ENCODE measurements at regions not wholly inside any gene's neighbourhood (a gene's known extent, or its start where the extent isn't known, plus 50 kb on each side); places are given as distances from the start of the nearest gene placed in this dataset.

DNA sequence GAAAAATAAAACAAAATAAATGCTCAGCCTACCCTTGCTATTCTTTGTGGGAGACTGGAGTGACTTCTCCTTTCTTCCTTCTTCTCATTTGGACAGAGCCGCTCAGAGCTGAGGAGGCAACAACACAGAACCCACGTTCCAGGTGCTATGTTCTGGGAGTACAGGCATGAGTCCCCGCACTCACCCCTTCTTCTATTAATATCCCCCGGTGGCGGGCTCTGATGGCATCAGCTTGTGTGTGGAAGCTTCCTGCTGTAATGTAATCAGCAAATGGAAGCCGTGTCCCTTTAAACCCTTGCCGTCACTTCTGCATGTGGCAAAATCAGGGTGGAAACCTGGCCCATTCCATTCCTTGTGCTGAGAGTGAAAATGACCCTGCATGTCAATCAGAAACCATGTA is 116.9 kb upstream of the ADARB2 start:
- H3K27ac ChIP-seq: no peak overlapping the region
- H3K36me3 ChIP-seq: no peaks in the 10 kb centered on the region
- no peaks in the 10 kb centered on the region for H3K27me3 ChIP-seq
- peaks cover 0 to 2% (median 0%) of the 10 kb centered on the region in 4 donors for H3K9me3 ChIP-seq
- no peak for TF ChIP-seq POLR2A (IDR thresholded peaks at IDR 0.05)
- no peak for TF ChIP-seq POLR2AphosphoS5 (IDR thresholded peaks at IDR 0.05)
- TF ChIP-seq, protein P1, sequence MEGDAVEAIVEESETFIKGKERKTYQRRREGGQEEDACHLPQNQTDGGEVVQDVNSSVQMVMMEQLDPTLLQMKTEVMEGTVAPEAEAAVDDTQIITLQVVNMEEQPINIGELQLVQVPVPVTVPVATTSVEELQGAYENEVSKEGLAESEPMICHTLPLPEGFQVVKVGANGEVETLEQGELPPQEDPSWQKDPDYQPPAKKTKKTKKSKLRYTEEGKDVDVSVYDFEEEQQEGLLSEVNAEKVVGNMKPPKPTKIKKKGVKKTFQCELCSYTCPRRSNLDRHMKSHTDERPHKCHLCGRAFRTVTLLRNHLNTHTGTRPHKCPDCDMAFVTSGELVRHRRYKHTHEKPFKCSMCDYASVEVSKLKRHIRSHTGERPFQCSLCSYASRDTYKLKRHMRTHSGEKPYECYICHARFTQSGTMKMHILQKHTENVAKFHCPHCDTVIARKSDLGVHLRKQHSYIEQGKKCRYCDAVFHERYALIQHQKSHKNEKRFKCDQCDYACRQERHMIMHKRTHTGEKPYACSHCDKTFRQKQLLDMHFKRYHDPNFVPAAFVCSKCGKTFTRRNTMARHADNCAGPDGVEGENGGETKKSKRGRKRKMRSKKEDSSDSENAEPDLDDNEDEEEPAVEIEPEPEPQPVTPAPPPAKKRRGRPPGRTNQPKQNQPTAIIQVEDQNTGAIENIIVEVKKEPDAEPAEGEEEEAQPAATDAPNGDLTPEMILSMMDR (IDR thresholded peaks at IDR 0.05): no peak
- TF ChIP-seq EP300 (IDR thresholded peaks at IDR 0.05): no peak
- no peaks in the 10 kb centered on the region for H3K4me1 ChIP-seq
- intact Hi-C loops (cut with DNase I): no loop called here
- 88 to 89% methylated on average over 7 of the region's 7 CpGs for WGBS, 2 donors
- H3K4me3 ChIP-seq: no peak overlapping the region
- no peak for DNase-seq

DNA sequence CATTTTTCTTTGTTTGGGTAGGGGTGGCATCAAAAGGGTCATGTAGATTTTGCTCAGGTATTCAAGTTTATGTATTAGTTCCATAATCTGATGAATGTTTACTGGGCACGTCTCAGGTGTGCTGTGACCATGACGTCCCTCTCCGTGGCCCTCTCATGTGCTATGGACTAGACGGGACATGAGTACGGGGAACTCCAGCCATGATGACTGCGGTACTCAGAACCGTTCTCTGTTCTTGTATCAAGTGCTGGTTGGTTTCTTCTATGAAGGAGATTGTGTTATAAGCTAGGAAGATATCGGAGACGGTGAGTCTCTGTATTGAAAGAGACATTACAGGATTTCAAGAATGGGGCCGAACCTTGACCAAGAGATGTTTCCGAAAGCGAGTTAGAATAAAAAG is 116.5 kb upstream of the ADARB2 start:
- whole genome bisulfite sequencing, 2 donors: 94 to 95% methylated on average over 12 of the region's 12 CpGs
- DNase-seq: no peak
- Histone ChIP-seq H3K4me3 (no peak overlapping the region), H3K4me1 (no peaks in the 10 kb centered on the region), H3K9me3 (peaks cover 0 to 2% (median 0%) of the 10 kb centered on the region in 4 donors), H3K36me3 (no peaks in the 10 kb centered on the region), H3K27ac (no peak overlapping the region), H3K27me3 (no peaks in the 10 kb centered on the region)
- TF ChIP-seq, protein P1 (IDR thresholded peaks at IDR 0.05): no peak
- no peak for TF ChIP-seq POLR2A (IDR thresholded peaks at IDR 0.05)
- intact Hi-C loops (cut with DNase I): no loop called here

DNA sequence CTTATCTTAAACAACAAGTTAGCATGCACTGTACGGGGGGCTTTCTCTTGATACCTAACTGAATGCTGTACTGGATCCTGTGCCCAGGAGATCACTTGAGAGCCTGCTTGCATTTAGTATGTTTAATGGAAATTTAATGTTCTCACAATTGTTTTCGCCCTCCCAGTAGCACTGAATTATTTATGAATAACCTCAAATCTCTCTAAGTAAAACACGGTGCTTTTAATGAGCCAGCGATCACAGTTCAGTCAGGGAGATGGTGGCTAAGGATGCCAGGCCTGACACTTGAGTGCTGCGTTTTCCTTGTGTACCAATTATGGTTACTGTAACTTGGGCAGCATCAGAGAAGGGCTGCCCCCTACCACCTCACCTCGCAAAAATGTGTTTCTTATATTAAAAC is 115.5 kb upstream of the ADARB2 start:
- no peak overlapping the region for H3K27ac ChIP-seq
- no peak overlapping the region for H3K4me3 ChIP-seq
- TF ChIP-seq POLR2A (IDR thresholded peaks at IDR 0.05): no peak
- TF ChIP-seq, protein P1 (IDR thresholded peaks at IDR 0.05): no peak
- TF ChIP-seq POLR2AphosphoS5 (IDR thresholded peaks at IDR 0.05): no peak
- no peak for TF ChIP-seq EP300 (IDR thresholded peaks at IDR 0.05)
- WGBS, 2 donors: 90 to 92% methylated on average over 6 of the region's 6 CpGs
- no peaks in the 10 kb centered on the region for H3K27me3 ChIP-seq
- H3K36me3 ChIP-seq: no peaks in the 10 kb centered on the region
- no peaks in the 10 kb centered on the region for H3K4me1 ChIP-seq
- H3K9me3 ChIP-seq: peaks cover 0 to 2% (median 0%) of the 10 kb centered on the region in 4 donors
- DNase-seq: no peak
- intact Hi-C loops (cut with DNase I): no loop called here

DNA sequence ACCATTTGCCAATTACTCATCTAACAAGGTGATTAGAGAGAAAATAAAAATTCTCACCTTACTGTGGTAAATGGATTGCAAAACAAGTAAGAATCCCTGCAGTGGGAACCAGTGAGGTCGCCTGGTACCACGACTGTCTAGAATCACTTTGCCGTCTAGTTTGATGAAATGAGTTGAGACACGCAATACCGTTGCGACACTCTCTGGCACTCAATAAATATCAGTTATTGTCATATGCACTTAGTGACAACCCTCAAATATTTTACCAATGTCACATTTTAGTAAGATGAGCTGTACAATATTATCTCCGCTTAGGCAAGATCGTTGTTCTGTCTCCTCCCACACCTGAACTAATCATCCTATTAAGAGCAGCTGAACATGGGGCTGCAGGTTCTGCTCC is 114.4 kb upstream of the ADARB2 start:
- intact Hi-C loops (cut with DNase I): no loop called here
- TF ChIP-seq POLR2AphosphoS5 (IDR thresholded peaks at IDR 0.05) (no peak), POLR2A (IDR thresholded peaks at IDR 0.05) (no peak), EP300 (IDR thresholded peaks at IDR 0.05) (no peak)
- TF ChIP-seq, protein P1 (IDR thresholded peaks at IDR 0.05): no peak

DNA sequence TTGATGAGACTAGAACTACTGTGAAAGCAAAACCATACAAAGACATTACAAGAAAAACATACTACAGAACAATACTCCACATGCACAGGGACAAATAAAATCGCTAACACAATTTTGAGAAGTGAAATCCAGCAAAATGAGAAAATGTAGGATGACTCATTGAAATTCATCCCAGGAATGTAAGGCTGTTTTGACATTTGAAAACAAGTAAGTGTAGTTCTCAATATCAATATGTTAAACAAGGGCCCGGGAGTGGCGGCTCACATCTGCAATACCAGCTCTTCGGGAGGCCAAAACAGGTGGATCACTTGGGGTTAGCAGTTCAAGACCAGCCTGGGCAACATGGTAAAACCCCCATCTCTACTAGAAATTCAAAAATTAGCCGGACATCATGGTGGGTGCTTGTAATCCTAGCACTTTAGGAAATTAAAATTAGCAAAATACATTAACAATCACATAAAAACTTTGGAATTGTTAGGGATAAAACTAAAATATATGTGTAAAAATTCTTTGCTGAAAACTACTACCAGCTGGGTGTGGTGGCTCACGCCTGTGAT is 113.7 kb upstream of the ADARB2 start:
- TF ChIP-seq, protein P1 (IDR thresholded peaks at IDR 0.05): no peak
- no peak for TF ChIP-seq POLR2A (IDR thresholded peaks at IDR 0.05)
- no peak for TF ChIP-seq EP300 (IDR thresholded peaks at IDR 0.05)
- no peak for TF ChIP-seq POLR2AphosphoS5 (IDR thresholded peaks at IDR 0.05)
- no peaks in the 10 kb centered on the region for H3K4me1 ChIP-seq
- 77 to 92% methylated on average over 6 of the region's 6 CpGs for WGBS, 2 donors
- H3K9me3 ChIP-seq: peaks cover 0 to 2% (median 0%) of the 10 kb centered on the region in 4 donors
- no peaks in the 10 kb centered on the region for H3K36me3 ChIP-seq
- no peak overlapping the region for H3K27ac ChIP-seq
- DNase-seq: no peak
- no peak overlapping the region for H3K4me3 ChIP-seq
- H3K27me3 ChIP-seq: no peaks in the 10 kb centered on the region
- intact Hi-C loops (cut with DNase I): no loop called here

More for the DNA sequence above, 114.4 kb upstream of the ADARB2 start:
- Histone ChIP-seq H3K36me3 (no peaks in the 10 kb centered on the region), H3K4me1 (no peaks in the 10 kb centered on the region), H3K27ac (no peak overlapping the region), H3K9me3 (peaks cover 0 to 2% (median 0%) of the 10 kb centered on the region in 4 donors), H3K4me3 (no peak overlapping the region), H3K27me3 (no peaks in the 10 kb centered on the region)
- whole genome bisulfite sequencing, 2 donors: 93 to 95% methylated on average over 8 of the region's 8 CpGs
- no peak for DNase-seq

Measured in sigmoid colon (tissue), 6 donors.